GM18526 (cell line): ENCODE measurements at regions not wholly inside any gene's neighbourhood (a gene's known extent, or its start where the extent isn't known, plus 50 kb on each side); places are given as distances from the start of the nearest gene placed in this dataset.

ENCODE experiments used
- POLR2A ChIP-seq: IDR thresholded peaks from 3 replicates; pipeline ENCODE4 v1.6.1; 2011; ENCODE audit not compliant: insufficient read length; ENCODE audit errors: extremely low read depth

DNA sequence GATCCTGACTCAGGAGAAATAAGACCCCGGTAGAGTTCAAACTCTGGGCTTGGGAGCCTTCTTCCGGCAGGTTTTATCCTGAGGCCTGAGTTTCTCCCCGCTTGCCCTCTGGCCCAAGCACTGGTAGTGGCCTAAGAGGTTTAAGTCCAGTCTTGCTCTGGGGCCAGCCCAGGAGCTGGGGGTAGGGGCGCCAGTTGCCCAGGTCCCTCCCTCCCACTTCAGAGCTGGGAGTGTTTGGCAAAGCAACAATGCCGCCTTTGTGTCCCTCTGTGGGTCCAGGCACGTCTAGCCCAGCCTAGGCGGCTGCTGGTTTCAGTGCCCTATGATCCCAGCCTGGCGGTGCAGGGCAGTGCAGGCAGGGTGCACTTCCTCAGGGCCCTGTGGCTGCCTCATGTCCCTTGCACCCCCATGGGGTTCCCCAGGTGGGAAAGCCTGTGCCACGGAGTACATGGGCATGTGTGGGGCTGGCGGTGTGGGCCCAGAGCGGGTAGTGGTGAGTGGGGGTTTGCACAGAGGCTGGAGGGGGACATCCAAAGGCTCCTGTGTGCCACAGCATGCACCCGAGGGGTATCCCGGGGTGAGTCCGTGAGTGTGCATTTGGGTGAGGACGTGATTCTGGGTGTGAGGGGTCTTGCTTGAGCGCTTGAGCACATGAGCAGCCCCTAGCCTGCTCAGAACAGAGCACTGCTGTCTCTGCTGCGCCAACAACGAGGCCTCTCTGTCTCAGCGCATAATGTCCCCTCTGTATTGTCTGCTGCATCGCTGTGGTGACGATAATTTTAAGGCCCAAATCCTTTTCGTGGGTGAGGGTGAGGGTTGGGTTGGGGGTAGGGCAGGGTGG, 61.7 kb upstream of the PSD2 start:
- TF ChIP-seq POLR2A, result no peak

DNA sequence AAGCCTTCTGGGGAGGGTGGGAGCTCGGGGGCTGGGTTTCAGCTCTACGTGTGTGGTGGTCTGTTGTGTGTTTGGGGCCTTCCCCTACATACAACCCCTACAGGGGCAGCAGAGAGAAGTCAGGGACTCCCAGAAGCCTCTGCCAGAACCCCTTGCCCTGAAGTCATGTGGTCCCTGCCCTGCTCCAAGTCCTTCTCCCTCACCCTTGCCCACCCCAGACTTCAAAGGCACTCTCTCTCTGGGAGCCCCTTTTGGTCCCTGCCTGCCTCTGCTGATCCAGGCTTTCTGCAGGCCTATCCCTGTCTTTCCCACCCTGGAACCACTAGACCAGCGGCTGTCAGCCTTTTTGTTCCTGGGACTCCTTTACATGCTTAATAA, 61.1 kb upstream of the PSD2 start:
- no peak for TF ChIP-seq POLR2A

DNA sequence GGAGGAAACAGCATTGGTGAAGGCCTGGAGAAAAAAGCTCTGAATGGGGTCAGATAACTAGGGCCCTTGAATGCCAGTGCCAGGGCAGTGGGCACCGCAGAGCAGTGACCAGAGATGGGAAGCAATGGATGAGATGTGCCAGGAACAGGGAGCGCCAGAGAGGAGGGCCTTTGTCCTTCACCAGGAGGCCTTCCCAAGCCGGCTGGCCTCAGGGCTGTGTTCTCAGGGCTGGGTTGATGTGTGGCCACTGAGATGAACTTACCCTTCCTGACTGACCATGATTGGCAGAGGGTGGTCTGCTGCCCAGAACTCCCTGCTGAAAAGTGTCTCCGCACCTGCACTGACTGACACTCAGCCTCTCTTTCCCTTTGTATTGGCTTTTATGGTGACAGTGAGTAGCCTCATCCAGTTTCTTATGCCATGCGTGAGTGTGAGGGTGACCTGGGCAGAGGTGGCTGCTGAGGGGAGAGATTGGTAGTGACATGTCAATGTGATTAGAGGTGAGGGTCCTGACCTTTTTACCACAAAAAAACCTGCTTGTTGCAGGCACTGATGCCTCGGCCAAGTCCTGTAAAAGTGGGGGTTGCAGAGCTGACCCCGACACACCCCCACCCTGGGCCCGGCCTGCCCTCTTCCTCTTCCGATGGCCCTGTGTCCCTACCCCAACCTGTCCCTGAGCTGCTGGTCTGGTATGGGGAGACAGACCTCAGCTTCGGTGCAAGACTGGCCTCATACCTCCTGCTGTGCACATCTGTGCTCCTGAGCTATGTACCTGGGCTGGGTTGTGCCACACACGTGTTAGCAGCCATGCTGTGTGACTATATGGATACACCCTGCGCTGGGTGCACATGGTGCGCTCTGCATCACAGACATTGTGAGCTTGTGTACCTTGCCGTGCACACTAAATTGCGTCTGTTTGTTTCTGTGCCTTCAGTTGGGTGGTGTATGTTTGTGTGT, 57.1 kb upstream of the PSD2 start:
- no peak for TF ChIP-seq POLR2A

DNA sequence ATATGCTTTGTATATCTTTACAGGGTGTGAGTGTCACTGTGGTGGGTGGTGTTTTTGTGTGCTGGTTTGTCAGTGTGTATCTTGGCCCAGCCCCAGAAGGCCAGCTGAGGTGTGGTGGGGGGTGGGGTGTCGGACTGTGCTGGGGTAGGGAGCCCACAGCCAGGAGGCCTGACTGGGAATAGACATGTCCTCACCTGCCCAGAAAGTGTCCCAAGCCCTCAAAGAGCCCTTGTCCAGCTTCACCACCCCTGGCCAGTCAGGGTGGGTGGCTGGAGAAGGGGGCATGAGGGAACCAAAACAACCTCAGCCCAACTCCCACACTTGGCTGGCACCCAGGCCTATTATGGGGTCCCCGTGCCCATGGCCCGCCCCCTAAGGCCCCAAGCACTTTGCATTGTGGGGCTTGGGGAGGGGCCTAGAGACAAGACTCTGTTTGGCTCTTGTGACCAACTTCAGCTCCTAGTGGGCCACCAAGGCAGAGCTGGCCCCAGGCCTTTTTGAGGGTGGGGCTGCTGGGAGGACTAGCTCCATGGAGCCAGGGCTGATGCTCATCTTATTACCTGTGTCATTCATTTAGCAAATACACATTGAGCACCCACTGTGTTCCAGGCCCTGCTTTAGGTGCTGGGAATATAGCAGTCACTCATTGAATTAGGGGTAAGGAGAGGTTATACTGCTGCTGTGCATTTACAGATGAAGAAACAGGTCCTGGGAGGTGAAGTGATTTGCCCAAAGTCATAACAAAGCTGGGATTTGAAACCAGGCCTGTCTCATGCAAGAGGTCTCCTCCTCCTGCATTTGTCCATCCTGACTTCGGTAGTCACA, 56.2 kb upstream of the PSD2 start:
- TF ChIP-seq POLR2A, result no peak

DNA sequence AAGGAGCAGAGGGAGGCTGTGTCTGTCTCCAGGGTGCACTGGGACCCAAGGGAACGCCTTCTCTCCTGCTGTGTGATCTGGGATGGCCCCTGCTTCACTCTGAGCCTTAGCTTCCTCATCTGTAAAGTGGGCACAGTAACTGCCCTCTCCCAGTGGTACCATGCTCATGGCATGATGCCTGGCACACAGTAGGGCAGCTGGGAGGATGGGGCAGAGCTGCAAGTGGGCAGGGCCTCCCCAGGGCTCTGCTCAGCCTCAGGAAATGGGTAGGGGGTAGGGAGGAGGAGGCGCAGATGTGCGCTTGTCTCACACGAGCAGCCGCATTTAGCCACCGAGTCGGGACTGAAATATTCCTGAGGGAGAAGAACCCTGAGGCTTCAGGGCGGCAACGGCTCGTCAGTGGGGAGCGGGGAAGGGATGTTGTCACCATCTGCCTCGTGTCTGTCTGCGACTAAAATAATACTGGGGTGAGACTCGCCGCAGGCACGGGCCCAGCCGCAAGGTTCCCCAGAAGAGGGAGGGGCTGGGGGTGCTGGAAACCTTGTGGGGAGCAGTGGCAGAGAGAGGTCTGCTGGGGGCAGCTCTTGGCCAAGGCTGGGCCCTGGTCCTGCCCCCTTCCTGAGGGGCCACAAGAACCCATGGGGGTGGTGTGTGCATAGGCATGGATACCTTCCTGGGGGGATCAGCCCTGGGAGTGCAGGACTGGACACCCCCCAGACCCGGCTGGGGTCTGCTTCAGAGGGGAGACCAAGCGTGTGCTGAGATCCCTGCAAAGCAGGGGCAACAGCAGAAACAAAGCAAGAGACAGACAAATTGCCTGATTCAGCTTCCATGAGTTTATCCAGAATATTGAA, 55.2 kb upstream of the PSD2 start:
- no peak for TF ChIP-seq POLR2A

DNA sequence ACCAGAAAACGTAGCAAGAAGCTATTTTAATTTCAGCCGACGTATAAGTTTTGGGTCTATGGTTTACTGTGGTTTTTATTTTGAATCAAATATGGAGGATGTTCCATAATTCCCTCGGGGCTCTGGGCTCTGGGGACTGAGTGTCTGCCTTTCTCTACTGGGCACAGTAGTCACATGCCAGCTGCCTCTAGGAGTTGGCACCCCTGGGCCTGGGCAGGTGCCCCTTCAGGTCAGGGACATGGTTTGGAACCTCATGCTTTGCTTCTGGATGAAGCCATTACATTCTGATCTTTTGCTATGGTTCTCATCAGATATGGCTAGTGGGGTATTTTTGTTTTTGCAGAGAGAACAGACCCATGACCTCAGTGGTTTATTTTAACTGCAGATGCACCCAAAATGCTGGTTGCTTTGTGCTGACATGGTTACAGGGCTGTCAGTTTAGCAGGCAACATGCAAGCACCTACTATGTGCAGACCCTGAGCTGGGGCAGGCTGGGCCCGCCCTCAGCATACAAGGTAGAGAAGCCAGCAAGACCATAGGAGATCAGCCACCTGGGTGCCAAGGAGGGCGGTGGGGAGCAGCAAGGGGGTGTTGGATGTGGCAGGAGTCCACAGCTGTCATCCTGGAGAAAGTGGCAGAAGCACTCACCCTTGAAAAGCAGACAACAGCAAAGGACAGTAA, 54.5 kb upstream of the PSD2 start:
- no peak for TF ChIP-seq POLR2A

DNA sequence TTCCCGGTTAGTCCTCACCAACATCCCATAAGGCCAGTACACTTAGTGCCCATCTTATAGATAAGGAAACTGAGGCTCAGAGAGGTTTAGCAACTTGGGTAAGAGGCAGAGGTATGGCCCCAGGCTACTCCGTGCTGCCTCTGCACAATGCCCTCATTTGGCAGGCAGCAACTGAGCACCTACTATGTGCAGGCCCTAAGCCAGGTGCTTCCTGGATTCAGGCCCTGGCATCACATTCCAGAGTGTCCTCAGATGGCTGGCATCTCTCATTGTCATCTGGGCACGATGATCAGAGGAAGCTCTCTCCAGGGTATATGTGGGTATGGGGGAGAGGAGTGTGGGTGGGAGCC, 53.8 kb upstream of the PSD2 start:
- no peak for TF ChIP-seq POLR2A

DNA sequence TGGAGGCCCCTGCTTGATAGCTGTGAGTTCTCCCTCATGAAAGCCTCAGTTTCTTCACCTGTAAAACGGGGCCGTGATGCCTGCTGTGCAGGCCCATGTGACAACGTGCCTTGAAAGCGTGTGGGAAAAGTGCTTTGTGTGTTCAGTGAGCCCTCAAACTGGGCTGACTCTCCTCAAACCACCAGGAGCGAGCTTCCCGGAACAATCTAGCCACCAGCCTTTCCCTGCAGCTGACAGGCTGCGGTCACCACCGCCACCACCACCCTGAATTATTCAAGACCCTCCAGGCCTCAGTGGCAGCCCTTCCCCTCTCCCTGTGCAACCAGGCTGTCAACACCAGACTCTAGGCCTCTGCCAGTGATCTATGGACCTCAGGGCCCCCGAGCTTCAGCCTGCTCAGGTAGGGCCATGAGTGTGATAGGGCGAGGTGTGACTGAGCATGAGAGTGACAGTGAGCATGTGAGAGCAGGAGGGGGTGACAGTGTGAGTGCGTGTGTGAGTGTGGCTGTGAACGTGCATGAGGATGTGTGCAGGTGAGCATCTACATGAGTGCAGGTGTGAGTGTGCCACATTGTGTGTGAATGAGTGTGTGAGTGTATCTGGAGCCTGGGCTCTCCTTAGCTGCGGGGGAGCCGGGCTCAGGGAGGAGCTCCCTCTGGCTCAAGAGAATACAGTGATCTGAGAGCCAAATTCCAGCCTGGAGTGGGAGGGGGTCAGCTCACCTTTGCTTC, 53.3 kb upstream of the PSD2 start:
- no peak for TF ChIP-seq POLR2A

DNA sequence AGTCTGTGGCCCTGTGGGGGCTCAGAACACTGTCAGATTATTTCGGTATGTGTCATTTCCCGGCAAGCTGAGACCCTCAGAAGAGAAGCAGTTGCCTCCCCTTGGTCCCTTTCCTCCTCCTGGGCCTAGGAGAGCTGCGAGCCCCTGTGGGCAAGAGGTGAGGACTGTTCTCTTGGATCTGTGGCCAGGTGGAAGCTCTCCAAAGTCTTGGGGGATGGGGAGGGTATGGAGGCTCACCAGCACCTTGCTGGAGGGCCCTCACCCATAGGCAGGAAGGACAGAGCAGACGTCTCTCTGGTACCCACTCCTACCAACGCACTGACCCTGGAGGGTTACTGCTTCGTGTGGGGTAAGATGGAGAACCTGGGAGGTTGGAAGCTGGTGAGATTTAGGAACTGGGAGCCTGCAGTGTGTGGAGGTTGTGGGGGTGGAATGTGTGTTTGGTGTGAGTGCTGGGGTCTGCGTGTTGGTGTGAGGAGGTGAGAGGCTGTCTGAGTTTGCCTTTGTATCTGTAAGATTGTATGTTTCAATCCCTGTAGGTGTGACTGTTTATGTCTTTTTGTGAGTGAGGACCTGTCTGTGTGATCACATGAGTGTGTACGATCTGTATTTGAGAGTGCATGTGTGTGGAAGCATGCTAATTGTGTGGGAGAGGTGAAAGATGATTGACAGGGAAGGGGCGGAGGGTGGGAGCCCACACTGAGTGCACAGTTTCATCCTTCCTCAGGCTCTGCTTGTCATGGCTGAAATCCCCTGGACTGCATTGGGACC, 52.4 kb upstream of the PSD2 start:
- TF ChIP-seq POLR2A, result no peak

DNA sequence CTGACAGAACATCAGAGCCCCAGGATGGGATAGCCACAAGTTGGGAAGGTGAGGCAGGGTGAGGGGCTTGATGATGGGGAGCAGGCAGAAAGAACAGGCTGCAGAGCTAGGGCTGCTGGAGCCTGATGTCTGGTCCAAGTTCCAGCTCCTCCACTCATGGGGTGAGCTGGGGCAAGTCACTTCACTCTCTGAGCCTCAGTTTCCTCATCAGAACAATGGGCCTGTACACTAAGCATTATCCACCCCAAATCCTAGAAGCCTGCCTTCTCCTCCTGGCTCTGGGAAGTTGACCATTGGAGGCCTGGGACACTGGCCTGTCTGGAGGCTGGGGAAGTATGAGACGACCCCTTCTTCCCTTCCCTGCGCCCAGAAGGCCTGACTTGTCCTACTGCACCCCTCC, 51.8 kb upstream of the PSD2 start:
- TF ChIP-seq POLR2A, result no peak

DNA sequence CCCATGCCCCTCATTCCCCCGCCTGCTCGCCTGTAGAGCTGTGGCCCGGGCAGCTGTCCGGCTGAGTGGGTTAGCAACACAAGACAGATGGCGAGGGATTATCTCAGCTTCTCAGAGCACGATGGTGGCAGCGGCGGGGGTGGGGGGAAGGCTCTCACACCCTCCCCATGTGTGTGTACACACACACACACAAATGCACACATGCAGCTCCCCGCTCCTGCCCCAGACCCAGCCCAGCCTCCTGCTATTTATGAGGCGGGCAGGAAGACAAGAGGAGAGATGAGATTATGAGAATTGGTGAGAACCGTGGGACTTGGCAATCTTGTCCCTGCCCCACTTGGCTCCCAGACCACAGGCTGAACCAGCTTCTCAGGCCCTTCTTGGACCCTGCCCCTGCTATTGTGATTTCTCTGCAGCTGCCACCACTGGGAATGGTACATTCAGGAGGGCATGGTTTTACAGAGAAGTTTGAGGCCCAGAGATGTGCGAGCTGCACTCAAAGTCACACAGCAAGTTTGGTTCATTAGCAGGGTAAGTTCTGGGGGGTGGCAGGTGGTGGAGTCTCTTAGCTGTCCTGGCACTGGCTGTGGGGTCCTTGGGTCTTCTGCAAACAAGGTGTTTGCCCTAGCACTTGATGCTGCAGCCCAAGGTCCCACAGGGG, 51.0 kb upstream of the PSD2 start:
- no peak for TF ChIP-seq POLR2A
